ENCODE measurements at regions not wholly inside any gene's neighbourhood (a gene's known extent, or its start where the extent isn't known, plus 50 kb on each side); places are given as distances from the start of the nearest gene placed in this dataset.

DNA sequence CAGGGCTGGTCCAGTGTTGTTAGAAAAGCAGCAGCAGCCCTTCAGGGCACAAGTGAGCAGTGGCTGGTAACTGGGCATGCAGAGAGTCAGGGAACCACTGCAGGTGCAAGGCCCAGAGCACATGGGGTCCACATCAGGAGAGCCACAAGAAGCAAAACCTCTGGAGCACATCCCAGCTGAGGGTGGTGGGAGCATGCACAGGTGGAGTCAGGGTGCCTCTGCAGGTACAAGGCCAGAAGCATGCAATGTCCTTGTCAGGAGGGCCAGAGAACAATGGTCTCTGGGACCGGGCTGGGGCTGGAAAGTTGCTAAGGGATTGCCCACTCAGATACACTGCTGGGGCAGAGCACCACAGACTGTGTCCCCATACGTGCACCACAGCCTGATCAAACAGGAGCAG lies 226.1 kb upstream of the UBE2E2 start:
- DNase-seq, result no peak

GRCh38 chr3:22977650-22978289 lies 225.4 kb upstream of the UBE2E2 start:
- no peak for DNase-seq

DNA sequence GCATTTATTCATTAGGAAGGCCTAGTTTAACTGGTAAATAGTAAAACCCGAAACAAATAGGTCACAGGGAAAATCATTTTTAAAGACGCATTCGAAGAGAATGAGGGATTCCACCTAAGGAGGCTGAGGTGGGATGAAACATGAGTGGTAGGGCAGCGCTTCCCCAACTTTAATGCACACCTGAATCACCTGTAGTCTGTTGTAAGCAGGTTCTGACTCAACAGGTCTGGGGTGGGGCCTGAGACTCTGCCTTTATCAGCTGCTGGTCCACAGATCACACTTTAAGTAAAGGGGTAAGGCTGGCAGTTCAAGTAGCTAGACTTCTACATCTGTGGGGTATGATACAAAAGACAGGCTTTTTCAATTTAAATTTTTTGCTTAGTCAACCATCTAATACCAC lies 223.5 kb upstream of the UBE2E2 start:
- no peak for DNase-seq

DNA sequence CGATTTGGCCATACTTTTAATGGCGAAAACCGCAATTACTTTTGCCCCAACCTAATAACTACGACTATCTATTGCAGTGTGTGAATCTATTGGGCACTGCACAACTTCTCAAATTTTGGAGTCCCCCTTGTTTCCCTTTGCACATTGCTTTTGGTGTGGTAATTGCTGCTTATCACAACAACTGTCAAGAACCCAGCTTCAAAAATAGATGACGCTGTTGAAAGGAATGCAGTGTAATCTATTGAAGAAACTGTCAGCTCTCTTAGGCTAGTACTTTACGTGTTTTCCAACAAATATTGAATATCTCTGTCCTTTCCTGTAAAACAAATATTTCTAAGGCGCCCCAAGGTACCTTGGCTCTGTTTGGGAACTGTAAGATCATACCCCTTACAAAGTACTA lies 222.8 kb upstream of the UBE2E2 start:
- DNase-seq, result no peak

DNA sequence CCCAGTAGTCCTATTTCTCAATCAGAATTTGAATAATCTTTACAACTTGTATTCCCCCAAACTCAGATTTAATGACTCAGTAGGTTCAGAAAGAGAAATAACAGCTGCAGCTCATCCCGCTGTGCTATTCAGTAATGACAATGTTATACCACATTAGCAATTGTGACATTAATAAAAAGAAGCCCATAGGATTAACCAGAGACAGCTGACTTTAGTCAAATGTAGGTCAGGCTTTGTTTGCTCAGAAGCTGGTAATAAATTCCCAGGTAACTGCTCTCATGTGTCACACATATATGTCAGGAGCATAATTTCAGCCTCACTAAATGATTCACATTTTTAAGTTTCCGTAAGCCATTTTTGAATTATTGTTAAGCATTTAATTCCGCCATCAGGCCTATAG lies 222.0 kb upstream of the UBE2E2 start:
- no peak for DNase-seq

- no peak for DNase-seq
Observed at GRCh38 chr3:22981861-22982260, 221.3 kb upstream of the UBE2E2 start.

DNA sequence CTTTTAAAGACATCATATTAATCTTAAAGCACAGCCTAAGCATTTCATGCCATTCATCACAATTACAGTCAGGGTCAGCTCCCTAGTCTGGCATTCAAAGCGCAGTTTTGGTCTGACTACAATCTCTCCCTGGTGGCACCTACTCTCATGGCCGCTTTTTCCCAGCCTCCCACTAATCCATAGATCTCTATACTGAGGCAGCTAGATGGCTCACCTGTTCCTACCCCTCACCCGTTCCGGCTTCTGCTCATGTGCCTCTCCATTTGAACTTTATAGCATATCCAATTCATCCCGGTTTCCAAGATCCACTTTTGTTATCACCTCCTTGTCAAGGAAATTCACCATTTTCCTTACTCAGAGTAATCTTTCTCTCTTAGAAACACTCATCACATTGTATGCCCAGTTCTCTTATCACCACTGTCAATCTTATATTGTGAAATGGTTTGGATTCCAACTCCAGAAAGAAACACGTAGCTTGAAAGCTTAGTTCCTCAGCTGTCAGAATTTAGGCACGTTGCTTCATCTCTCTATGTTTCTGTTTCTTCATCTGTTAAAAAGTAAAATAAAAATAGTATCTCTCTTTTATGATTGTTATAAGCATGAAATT lies 220.0 kb upstream of the UBE2E2 start:
- no peak for DNase-seq

- no peak for DNase-seq
Observed at GRCh38 chr3:22986958-22987357, 216.2 kb upstream of the UBE2E2 start.

DNA sequence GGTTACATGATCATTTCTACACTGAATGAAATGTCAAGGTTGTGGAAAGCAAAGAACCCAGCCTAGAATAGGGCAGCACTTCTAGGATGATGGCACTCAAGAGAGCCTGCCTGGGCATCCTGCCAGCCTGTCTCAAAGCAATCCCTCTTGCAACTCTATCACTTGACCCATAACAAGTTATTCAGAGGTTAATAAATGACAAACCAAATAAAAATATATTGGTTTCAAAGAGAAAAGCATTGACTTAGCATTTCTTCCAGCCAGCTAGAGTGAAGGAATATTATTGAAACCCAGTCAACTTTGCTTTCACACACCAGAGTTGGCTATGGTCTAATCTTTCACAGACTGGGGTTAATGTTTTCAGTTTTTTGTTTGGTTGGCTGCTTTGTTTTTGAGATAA lies 214.6 kb upstream of the UBE2E2 start:
- no peak for DNase-seq

- no peak for DNase-seq
Observed at GRCh38 chr3:22989716-22990115, 213.4 kb upstream of the UBE2E2 start.

GRCh38 chr3:22990291-22991200 lies 212.6 kb upstream of the UBE2E2 start:
- DNase-seq, result no peak

- no peak for DNase-seq
Observed at GRCh38 chr3:22994781-22995180, 208.3 kb upstream of the UBE2E2 start.

- no peak for DNase-seq
Observed at GRCh38 chr3:22996920-22997571, 206.1 kb upstream of the UBE2E2 start.

- no peak for DNase-seq
Observed at GRCh38 chr3:23000371-23000770, 202.8 kb upstream of the UBE2E2 start.

- DNase-seq, result no peak
Observed at GRCh38 chr3:23002151-23002550, 201.0 kb upstream of the UBE2E2 start.

DNA sequence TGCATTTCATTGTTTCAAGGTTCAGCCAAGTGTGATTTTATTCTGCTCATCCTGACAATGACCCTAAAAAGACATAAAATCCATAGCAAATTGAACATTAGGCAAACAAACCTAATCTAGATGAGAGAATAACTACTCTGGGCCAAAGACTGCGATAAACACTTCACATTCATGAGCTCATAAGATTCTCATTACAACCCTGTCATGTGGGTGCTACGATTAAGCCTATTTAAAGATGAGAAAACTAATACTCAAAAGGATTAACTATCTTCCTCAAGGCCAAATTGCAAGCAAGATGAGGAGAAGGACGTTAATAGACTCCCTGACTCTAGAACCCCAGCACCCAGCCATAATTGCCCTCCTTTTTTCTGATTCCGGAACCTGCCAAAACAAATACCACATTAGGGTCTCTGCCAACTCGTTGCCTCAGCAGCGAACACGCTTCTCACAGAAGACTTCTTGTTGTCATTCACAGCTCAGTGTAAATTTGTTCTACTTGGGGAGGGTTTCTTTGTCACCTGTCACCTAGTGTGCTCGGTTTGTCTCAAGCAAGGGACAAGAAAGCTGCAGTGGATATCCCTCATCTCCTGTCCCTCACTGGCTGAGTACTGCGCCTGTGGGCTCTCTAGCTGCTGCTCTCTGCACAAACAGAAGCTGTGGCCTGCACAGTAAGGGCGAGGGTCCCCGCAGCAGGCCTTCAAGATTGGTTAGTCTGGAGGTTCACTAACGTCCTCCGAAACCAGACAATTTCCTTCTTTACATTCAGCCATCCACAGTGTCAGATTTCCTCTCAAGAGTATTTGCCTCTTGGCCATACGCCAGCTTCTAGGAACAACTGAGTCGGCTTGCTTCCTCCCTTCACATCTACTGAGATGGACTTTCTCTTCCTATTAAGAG lies 200.0 kb upstream of the UBE2E2 start:
- no peak for DNase-seq

- DNase-seq, result no peak
Observed at GRCh38 chr3:23003733-23004046, 199.4 kb upstream of the UBE2E2 start.

- peak; percentile 45 for DNase-seq
Observed at GRCh38 chr3:23004971-23005370, 198.2 kb upstream of the UBE2E2 start.

DNA sequence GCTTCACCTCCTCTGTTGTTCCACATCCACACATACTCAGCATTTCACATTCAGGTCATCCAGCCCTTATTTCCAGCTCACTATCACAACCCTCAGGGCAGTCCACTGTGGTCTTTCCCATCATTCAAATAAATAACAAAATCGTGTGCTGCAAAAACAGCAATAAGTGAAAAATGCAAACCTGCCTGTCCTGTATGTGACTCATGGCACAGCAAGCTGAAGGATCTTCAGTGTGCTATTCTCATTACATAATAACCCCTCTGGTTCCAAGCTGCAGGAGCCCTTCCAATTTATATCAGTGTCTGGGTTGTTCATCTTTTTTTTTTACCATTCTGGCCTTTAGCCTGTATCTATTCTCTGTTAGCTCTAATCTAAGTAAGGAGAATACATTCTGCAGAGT lies 185.3 kb upstream of the UBE2E2 start:
- no peak for DNase-seq

DNA sequence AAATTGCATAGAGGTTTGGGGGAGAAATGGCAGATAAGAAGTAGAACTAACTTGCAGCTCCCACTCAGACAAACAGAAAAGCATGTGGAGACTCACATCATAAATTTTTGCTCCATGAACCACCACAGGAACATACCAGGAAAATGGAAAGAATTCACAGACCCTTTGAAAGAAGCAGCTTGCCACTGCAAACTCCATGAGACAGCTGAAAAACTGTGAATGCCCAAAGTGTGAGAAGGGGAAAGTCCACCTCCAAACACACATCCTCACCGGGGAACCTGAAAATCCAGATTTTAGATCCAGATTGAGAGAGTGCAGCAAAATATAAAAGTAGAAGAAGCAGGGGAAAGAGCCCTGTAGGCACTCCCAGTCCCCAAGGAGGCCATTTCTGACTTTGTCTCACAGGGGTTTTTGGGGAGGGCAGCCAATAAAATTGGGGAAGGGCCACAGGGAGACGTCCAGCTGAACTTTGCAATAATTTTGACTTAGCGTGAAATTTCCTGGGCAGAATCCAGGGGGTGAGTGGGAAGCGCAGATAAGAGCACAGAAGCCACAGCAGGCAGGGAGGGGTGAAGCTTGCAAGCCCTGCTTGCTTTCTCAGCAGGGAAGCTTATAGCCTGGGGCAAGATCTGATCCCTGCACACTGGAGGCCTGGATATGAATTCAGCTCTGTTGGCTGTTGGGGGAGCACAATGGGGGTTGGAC lies 183.4 kb upstream of the UBE2E2 start:
- DNase-seq, result no peak

DNA sequence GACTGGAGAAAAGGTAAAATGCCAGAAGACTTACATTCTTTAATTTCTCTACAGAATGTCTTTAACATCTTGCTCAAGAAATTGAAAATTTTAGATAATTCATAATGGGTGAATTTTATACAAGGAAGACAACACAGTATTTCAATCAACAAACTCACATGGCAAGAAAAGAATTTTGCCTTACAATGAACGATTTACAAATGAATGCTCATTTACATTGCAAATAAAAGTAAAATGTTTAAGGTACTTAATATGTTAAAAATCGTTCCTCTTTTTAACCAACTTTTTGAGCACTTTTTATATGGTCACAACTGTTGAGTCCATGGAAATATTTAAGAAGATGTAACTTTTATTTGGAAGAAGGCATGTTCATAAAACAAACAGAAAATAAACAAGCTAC lies 174.8 kb upstream of the UBE2E2 start:
- DNase-seq, result no peak

- no peak for DNase-seq
Observed at GRCh38 chr3:23029001-23029400, 174.1 kb upstream of the UBE2E2 start.

Measured in amniotic stem cell (primary cell).